Ectodermal cell (in vitro differentiated cells): ENCODE measurements at regions not wholly inside any gene's neighbourhood (a gene's known extent, or its start where the extent isn't known, plus 50 kb on each side); places are given as distances from the start of the nearest gene placed in this dataset.

Experiments used
- H3K27ac ChIP-seq: 2 replicates; pipeline ENCODE4 v1.7.0; 2013; ENCODE audit warnings: mild to moderate bottlenecking, low read depth, low read length; ENCODE audit not compliant: insufficient read depth, poor library complexity, severe bottlenecking
- H3K27me3 ChIP-seq: 2 replicates; pipeline ENCODE4 v1.7.0; 2013; ENCODE audit warnings: mild to moderate bottlenecking, low read length; ENCODE audit not compliant: insufficient read depth, control insufficient read depth, poor library complexity, severe bottlenecking
- H3K36me3 ChIP-seq: one replicate; pipeline ENCODE4 v1.7.0; 2013; ENCODE audit warnings: low read length; ENCODE audit not compliant: control insufficient read depth, insufficient read depth
- H3K4me1 ChIP-seq: one replicate; pipeline ENCODE4 v1.7.0; 2013; ENCODE audit warnings: low read length; ENCODE audit not compliant: control insufficient read depth, insufficient read depth
- H3K4me3 ChIP-seq: 2 replicates; pipeline ENCODE4 v1.7.0; 2013; ENCODE audit warnings: low read depth, low read length, control low read depth; ENCODE audit not compliant: insufficient read depth
- H3K9me3 ChIP-seq: 2 replicates; pipeline ENCODE4 v1.7.0; 2013; ENCODE audit warnings: mild to moderate bottlenecking, low read length, moderate library complexity; ENCODE audit not compliant: control insufficient read depth
- WGBS, 2 experiments: methylation state at CpG; one replicate each; pipeline ENCODE4 v1.1.7; 2013; ENCODE audit warnings: missing lambda C conversion rate in 2 of 2; 5-methylcytosine and 5-hydroxymethylcytosine counted together

- Histone ChIP-seq H3K4me1 (no peaks in the 10 kb centered on the region), H3K27ac (no peak overlapping the region), H3K9me3 (no peaks in the 10 kb centered on the region), H3K36me3 (no peaks in the 10 kb centered on the region), H3K27me3 (no peaks in the 10 kb centered on the region), H3K4me3 (no peak overlapping the region)
- WGBS, 2 experiments, result 93% methylated on average over 9 of the region's 9 CpGs
Measured at GRCh38 chr12:4107911-4108697, 165.5 kb upstream of the CCND2 start.

- H3K4me1 ChIP-seq, result no peaks in the 10 kb centered on the region
- no peaks in the 10 kb centered on the region for H3K36me3 ChIP-seq
- H3K9me3 ChIP-seq, result no peaks in the 10 kb centered on the region
- no peaks in the 10 kb centered on the region for H3K27me3 ChIP-seq
- no peak overlapping the region for H3K27ac ChIP-seq
- no peak overlapping the region for H3K4me3 ChIP-seq
- 49 to 50% methylated on average over 3 to 6 of the region's 6 CpGs for WGBS, 2 experiments
Measured at GRCh38 chr12:4107436-4107878, 166.1 kb upstream of the CCND2 start.

DNA sequence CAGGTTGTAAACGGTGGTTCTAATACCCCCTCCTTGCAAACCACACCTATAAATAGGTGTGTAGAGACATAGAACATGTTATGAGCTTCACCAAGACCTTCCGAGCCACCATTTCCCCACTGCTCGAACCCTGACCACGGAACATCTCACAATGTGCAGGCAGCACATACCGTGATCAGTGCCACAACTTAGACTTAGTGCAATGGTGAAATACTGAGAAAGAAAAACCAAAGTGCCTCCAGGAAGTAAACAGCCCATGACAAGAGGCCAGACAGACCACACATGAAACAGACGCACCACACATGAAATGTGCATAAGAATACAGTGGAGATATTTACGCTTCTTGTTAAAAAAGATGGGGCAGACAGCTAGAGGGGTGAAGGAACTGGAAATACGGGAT is 166.9 kb upstream of the CCND2 start:
- H3K36me3 ChIP-seq, result no peaks in the 10 kb centered on the region
- no peak overlapping the region for H3K27ac ChIP-seq
- H3K4me1 ChIP-seq, result no peaks in the 10 kb centered on the region
- no peaks in the 10 kb centered on the region for H3K9me3 ChIP-seq
- H3K4me3 ChIP-seq, result no peak overlapping the region
- WGBS, 2 experiments, result 90 to 97% methylated on average over 7 to 8 of the region's 8 CpGs
- no peaks in the 10 kb centered on the region for H3K27me3 ChIP-seq

GRCh38 chr12:4104722-4105244 is 168.8 kb upstream of the CCND2 start:
- WGBS, 2 experiments, result 95 to 97% methylated on average over 8 of the region's 9 CpGs
- Histone ChIP-seq H3K4me1 (no peaks in the 10 kb centered on the region), H3K4me3 (no peak overlapping the region), H3K9me3 (no peaks in the 10 kb centered on the region), H3K27ac (no peak overlapping the region), H3K36me3 (no peaks in the 10 kb centered on the region), H3K27me3 (no peaks in the 10 kb centered on the region)

GRCh38 chr12:4099276-4099675 is 174.3 kb upstream of the CCND2 start:
- no peaks in the 10 kb centered on the region for H3K27me3 ChIP-seq
- 18 to 53% methylated on average over 2 to 3 of the region's 3 CpGs for WGBS, 2 experiments
- no peak overlapping the region for H3K27ac ChIP-seq
- H3K4me3 ChIP-seq, result no peak overlapping the region
- H3K4me1 ChIP-seq, result no peaks in the 10 kb centered on the region
- H3K36me3 ChIP-seq, result no peaks in the 10 kb centered on the region
- H3K9me3 ChIP-seq, result no peaks in the 10 kb centered on the region

GRCh38 chr12:4091016-4091743 is 182.4 kb upstream of the CCND2 start:
- no peak overlapping the region for H3K27ac ChIP-seq
- 93 to 94% methylated on average over 5 of the region's 5 CpGs for WGBS, 2 experiments
- no peaks in the 10 kb centered on the region for H3K36me3 ChIP-seq
- H3K4me3 ChIP-seq, result no peak overlapping the region
- H3K27me3 ChIP-seq, result no peaks in the 10 kb centered on the region
- H3K4me1 ChIP-seq, result no peaks in the 10 kb centered on the region
- H3K9me3 ChIP-seq, result no peaks in the 10 kb centered on the region

DNA sequence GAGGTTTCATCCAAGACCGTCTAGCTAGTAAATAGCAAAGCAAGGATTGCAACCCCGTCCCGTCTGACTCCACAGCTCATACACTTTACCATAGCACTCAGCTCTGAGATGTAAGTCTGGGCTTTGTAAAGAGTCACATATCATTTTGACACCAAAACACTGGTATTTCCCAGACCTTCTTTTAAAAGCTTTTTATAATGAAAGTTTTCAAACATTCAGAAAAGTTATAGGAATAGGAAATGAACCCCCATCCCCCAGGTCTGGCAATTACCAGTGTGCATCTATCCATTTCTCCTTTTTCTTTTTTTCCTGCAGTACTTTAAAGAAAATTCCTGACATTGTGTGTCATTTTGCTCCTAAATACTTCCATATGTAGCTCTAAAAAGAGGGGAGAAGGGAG is 183.6 kb upstream of the CCND2 start:
- 94 to 96% methylated on average over 3 of the region's 3 CpGs for WGBS, 2 experiments
- no peak overlapping the region for H3K27ac ChIP-seq
- H3K36me3 ChIP-seq, result no peaks in the 10 kb centered on the region
- H3K9me3 ChIP-seq, result no peaks in the 10 kb centered on the region
- H3K4me3 ChIP-seq, result no peak overlapping the region
- no peaks in the 10 kb centered on the region for H3K4me1 ChIP-seq
- no peaks in the 10 kb centered on the region for H3K27me3 ChIP-seq

DNA sequence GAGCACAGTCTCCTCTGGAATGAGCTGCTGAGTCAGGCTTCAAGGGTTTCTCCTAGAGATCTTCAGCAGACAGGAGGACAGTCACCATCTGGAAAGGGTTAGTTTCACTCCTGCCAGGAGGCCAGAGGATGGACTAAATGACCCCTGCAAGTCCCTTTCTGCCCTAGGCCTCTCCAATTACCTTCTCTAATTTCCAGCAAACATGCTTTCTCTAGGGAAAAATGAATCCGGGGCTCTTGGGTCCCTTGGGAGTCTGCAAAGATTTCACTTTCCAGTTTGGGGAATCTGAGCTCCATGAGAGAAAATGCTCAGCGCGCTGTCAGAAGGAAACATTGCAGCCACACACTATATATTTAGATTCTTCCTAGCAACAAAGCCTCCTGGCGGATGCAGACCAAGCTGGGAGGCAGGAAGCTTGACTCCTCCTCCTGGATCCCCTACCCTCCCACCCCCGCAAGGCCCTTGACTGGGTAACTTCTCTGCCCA is 184.4 kb upstream of the CCND2 start:
- Histone ChIP-seq H3K4me1 (no peaks in the 10 kb centered on the region), H3K4me3 (no peak overlapping the region), H3K36me3 (no peaks in the 10 kb centered on the region), H3K27ac (no peak overlapping the region), H3K27me3 (no peaks in the 10 kb centered on the region), H3K9me3 (no peaks in the 10 kb centered on the region)
- WGBS, 2 experiments, result 85 to 89% methylated on average over 5 of the region's 5 CpGs

DNA sequence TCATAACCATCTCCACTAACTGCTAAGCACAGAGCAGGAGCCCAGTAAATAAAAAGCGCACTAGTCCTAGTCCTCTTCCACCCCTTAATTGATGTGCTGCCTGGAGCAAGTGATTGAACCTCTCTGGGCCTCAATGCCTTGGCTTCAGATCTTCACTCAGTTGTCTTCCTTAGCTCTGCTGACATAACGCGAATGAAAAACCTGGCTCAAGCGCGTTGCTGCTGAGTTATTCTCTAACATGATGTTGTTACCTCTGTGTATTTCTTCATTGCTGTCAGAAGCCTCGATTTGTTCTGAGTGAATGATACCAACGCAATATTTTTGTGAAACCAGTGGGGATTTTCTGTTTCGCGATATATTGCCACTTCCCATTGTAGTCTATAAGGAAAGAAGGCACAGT is 185.1 kb upstream of the CCND2 start:
- no peaks in the 10 kb centered on the region for H3K9me3 ChIP-seq
- H3K36me3 ChIP-seq, result no peaks in the 10 kb centered on the region
- H3K27ac ChIP-seq, result no peak overlapping the region
- H3K27me3 ChIP-seq, result no peaks in the 10 kb centered on the region
- 94 to 95% methylated on average over 9 of the region's 9 CpGs for whole genome bisulfite sequencing, 2 experiments
- H3K4me3 ChIP-seq, result no peak overlapping the region
- no peaks in the 10 kb centered on the region for H3K4me1 ChIP-seq

GRCh38 chr12:4086481-4086880 is 187.1 kb upstream of the CCND2 start:
- H3K27me3 ChIP-seq, result no peaks in the 10 kb centered on the region

More at GRCh38 chr12:4086481-4086880, 187.1 kb upstream of the CCND2 start:
- Histone ChIP-seq H3K36me3 (no peaks in the 10 kb centered on the region), H3K4me1 (no peaks in the 10 kb centered on the region), H3K9me3 (no peaks in the 10 kb centered on the region), H3K4me3 (no peak overlapping the region), H3K27ac (no peak overlapping the region)
- WGBS, 2 experiments, result 77 to 95% methylated on average over 1 of the region's 1 CpG
